NCI-H2227 (cell line): ENCODE measurements at regions not wholly inside any gene's neighbourhood (a gene's known extent, or its start where the extent isn't known, plus 50 kb on each side); places are given as distances from the start of the nearest gene placed in this dataset.
A peak's percentile ranks its signal among the peaks of the same experiment; 100 is the strongest.

Experiments used
- DNase-seq: peaks from one replicate; lab custom pipeline; 2025; ENCODE audit not compliant: unreplicated experiment; lab: John Stamatoyannopoulos, UW

DNA sequence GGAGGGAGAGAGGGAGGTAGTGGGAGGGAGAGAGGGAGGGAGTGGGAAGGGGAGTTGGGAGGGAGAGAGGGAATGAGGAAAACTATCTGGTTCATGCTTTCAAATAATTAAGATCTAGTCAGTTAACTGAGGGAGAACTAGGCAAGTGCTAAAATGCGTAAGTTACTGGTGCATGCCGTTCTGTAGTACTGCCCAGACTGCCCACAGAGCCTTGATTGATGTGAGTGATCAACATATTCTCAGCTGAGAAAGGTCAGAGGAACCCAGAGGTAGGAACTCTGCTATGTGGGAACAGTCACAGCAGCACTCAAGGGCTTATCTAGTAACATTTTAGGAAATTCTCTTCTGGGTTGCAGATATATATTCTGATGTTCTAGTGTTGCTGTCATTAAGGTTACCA is 149.8 kb upstream of the ROBO1 start:
- DNase-seq = no peak

DNA sequence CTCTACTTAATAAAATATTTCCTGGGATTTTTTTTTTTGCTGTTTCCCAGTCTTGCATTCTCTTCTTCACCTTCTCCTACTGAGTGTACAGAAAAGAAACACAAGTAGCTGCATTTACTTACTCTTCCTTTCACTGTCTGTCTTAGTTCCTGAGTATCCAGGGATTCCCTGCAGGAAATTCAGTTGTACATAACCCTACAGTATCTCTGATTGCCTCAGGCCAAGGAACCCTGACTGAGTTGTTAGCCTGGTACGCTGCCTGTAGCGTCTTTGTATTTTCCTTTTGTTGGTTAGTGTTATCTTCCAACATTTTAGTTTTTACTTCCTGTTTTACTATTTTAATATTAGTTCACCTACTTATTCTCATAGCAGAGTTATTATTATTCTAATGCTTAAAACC is 142.5 kb upstream of the ROBO1 start:
- DNase-seq = no peak

DNA sequence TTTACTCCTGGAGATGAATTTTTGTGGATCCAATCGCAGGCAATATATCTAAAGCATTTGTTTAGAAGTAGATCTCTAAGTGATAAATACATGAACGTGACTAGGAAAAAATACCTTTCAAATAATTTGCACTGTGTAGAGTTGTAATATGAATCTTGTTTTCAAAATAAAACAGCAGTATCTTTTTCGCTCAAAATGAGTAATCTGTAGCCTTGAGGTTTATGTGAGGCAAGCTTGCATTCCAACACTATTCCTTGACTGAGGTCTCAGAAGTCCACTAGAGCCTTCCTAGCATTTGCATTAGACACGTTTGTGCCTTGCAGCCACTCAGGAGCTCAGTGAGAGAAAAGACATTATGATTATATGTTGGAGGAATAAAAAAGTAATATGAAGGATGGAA is 138.3 kb upstream of the ROBO1 start:
- DNase-seq = no peak

DNA sequence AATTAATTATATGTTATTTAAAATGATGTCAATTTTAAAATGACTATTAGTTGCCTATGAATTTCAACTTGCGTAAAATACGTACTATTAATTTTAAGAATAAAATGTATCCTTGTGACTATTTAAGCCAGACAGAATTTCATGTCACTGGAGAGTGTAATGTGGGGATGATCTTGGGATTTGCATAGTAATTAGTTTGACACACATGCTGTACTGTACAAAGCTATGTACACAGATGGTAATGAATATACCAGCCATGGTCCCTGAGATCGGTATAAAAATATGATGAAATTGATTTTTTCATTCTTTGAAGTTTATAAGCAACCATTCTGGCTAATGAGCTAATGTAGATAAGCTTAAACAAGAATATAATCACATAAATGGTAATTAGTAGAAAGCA is 134.4 kb upstream of the ROBO1 start:
- DNase-seq = no peak

DNA sequence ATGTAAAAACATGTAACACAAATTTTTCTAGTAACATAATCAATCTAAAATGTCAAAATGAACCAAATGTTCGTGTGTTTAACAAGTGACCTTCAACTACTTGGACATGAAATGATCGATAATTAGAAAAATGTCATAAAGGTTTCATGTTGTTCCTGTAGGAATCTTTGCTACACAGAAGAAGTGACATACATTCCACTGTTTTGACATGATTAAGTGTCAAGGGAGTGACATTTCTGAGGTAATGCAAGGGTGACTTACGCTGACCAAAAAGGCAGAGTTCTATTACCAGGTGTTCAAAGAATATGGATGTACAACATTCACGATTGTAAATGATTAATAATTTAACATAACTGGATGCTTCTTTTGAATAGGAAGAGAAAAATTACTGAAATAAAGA is 131.1 kb upstream of the ROBO1 start:
- DNase-seq = no peak

DNA sequence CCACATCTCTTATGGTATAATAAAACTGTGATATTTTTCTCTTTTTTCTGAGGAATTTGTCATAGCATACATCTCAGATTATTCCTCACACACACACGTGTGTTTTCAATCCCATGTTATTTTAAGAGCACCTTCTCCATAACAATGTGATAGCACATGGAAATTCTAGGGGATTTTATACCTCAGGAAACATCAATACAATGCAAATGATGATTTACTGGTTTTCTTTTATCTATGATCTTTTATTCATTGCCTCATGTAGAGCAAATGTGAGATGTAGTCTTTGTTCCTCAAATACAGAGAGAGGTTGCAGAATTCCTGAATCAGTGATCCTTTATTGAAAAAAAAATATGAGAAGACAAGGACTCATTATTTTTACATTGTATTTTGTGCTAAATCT is 128.3 kb upstream of the ROBO1 start:
- no peak for DNase-seq

DNA sequence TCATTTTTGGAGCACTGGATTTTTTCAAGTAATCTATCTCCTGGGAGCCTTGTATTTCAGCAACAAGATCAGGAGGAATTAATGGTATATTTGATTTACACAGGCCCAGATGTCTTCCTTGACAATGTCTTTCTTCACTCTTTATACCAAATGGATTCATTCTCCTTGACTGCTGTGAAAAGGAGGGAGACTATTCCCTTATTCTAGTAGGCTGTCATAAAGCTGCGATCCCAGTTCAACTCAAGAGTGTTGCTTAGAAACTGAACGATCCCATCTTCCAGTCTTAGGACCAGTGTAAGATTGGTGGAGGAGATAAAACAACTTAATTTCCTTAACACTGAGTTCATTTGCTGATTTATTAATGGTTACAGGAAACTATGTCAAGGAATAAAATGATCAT is 119.4 kb upstream of the ROBO1 start:
- peak; percentile 3 for DNase-seq

DNA sequence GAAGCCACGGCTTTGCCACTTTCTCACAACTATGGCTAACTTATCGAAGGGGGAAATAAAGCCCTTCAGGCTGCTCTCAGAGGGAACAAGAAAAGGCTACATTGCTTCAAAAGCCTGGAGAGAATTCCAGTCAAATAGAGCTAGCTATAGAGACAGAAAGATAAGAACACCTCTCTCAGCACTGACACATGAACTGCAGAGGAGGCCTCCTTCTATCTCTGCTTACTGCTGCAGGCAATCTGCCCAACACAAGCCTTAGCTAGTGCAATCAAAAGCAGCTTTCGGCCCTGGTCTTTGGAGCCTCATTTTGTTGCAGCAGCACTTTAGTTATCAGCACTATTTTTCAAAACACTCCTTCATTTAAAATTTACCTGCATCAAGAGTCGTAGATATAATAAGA is 118.4 kb upstream of the ROBO1 start:
- peak; percentile 21 for DNase-seq

DNA sequence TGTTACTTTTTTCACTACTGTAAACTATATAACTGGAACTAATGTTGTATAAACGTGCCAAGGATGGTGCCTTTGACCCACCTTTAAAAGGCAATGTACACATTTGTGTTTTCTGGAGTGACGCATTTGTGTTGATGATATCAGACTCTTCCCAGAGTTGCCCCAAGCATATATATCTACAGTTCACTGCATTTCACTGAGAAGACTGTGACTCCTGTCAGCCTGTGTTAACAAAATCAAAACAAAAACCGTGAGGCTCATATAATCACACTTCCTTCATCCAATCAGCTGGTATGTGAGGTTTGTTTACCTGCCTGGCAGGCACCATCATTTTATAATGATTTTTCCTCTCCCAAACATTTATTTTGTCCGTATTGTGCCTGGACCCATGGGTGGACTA is 117.6 kb upstream of the ROBO1 start:
- DNase-seq = no peak

DNA sequence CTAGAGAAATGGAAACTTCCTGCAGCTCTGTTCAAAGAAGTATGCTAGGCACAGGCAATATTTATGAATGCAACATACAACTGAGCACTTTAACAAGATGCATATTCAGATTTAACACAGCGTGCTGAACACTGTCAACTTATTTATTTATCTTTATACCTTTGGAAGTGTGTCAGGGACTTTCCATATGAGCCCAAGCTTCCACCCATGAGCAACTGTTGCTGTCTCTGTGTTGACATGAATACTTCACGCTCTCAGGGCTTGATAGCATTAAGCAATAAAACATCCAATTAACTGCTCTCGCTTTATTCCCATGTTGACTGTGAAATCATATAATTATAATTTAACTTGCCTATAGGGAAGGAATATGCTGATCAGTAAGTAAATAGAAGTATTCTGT is 116.6 kb upstream of the ROBO1 start:
- no peak for DNase-seq

DNA sequence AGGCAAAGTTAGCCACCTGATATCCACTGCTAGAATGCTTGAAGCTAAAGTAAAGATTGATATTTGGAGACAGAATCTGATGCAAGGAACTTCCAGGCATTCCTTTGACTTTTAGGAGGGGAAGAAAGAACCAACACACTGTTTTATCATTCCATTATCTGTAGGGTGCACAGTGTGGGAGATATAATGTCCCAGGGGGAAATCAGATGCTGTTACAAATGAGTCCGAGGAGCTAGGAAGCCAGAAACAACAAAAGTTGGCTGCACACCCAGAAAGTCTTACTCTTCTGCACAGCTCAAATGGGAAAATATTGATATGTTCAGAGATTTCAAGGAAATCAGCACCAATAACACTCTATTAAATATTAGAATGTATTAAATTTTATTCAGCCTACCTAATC is 113.6 kb upstream of the ROBO1 start:
- DNase-seq = no peak

DNA sequence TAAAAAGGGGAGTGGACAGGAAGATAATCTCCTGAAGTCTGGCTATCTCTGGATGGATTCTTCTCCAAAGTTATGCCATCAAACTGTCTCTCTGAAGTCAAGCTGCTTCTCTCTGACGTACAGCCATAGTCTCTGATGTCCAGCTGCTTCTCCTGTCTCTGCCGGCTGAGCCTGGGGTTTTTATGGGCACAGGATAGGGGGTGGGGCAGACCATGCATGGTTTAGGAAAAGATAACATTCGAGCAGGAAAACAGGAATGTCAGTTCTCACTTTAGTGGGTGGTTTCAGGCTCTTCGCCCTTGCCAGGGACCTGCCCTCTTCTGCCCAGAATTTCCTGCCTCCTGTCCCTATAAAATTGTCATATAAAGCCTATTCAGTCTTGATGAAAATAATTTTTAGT is 110.9 kb upstream of the ROBO1 start:
- no peak for DNase-seq

DNA sequence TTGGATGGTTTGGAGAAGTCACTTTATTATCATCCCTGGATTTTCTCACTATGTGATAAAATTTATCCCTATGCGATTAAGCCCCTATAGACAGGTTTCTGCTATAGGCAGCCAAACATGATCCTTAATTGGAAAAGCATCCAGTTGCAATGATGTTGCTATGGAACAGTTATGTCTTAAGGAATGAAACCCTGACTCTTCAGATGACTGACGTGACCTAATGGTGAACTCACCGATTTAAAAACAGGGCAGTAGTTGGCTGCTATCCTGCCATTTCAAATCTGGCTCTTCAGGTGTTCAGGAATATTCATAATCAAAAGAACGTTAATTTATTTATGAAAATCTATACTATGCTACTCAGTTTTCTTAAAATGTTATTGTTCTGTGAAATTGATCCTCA is 106.8 kb upstream of the ROBO1 start:
- DNase-seq = no peak

DNA sequence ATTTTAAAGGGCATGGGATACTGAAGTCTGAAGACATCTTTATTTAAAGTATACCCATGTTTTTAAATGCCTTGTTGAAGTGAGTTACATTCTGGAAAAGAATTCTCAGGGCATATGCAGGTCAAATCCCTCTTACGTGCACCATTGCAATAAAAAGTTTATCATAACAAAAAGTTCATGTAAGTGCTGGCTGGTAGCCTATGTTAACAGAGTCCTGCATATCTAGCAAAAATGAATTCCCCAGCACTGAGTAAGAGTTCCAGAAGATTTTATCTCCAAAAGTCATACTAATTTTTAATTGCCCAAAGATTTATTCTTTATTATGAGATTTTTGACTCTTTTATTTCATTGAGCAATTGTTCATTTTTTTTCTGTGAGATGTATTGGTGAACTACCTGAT is 104.7 kb upstream of the ROBO1 start:
- DNase-seq = no peak

DNA sequence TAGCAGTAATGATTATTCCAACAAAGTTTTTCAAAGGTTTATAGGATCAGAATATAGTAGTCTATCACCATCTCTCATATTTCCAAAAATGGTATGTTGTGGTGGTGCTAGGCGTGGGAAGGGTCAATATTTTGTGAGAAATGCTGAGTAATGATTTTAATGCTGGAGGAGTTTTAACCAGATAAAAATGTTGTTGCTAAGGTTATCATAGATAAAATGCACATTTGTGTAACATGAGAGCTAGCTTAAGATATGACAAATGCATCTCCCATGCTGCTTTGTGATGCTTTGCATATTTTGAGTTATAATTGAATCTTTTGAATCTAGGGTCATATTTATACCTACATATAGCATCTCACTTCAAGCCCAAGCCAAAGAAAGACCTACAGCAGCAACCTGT is 103.9 kb upstream of the ROBO1 start:
- DNase-seq = no peak

DNA sequence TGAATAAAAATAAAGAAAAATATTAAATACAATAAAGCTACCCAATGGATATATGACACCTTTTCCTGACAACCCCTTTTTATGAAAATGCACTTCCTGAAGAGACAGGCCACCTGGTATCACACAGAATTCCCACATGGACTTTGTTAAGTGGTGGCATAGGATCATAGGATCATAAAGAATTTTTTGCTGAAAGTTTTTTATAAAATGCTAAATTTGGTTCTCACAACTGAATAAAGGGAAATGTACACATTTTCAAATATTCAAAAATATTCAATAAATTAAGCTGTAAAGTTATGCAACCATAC is 102.5 kb upstream of the ROBO1 start:
- DNase-seq = no peak

DNA sequence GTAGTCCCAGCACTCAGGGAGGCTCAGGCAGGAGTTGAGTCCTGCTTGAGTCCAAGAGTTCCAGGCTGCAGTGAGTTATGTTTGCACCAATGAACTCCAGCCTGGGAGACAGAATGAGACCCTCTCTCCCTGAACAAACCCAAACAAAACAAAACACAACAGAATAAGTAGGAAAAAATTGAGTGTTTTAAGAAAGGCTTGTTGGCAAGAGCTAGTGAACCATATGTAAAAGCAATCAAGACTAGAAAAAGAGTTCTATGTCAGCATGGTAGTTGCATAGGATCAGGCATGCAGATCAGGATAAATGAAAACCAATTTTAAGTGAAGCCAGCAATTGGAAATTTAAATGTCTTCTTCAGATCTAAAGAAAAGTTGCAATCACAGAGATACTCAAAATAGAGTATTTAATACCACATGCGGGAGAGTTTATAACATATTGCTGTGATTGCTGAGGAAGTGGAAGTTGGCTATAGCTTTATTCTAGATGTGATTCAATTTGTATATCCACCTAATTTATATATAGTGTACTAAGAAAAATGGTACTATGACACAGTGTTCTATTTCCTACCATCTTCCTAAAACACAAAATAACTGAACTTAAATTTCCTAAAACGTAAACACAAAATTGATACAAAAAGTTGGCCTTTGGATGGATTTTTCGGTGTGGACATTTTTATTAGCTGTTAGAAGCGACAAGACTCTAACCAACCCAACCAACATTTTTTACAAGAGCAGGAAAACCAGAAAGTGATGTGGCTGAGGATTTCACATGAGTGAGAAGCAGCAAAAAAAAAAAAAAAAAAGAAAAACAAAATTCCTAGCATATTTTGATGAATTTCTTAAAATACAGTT is 101.9 kb upstream of the ROBO1 start:
- no peak for DNase-seq

DNA sequence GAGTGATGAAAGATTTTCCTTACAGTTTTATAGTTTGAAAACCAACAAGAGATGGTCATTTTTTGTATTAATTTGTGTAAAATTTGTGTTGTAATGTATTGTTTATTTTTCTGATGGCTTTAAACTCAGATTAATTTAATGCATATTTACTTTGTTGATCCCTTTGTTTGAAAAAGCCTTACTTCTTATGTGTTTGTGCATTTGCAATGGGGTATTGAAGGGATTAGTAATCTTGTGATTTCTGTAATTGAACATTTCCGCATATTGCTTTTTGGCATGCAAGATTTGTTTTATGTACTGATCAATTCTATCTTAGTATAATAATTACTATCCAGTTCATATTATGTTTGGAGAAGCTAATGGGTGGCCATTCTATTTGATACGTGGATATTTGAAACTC is 98.4 kb upstream of the ROBO1 start:
- no peak for DNase-seq

DNA sequence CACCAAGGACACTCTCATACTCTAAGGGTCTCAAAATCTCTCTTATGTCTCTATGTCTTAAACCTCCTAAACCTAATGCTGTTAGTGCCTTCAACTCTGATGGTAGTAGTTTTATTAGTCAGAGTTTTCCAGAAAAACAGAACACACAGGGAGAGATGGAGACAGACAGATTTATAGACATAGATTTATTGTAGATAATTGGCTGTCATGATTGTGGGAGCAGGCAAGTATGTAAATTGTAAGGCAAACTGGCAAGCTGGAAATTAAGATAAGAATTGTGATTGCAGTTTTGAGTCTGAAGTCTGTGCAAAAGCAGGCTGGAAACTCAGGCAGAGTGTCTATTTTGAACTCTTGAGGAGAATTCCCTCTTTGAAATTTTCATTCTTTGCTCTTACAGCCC is 96.3 kb upstream of the ROBO1 start:
- no peak for DNase-seq

DNA sequence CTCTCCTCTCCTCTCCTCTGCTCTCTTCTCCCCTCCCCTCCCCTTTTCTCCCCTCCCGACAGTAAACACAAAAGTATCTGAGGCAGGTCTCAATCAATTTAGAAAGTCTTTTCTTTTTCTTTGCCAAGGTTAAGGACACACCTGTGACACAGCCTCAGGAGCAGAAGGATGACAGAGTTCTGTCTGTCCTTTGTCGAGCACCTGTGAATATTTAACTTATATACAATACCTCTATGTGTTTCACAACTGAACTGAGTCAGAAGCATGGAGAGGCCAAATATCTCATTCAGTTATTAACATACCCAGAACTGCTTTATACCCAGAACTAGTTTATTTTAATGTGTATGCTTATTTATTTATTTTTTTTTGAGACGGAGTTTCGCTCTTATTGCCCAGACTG is 81.1 kb upstream of the ROBO1 start:
- DNase-seq = no peak

DNA sequence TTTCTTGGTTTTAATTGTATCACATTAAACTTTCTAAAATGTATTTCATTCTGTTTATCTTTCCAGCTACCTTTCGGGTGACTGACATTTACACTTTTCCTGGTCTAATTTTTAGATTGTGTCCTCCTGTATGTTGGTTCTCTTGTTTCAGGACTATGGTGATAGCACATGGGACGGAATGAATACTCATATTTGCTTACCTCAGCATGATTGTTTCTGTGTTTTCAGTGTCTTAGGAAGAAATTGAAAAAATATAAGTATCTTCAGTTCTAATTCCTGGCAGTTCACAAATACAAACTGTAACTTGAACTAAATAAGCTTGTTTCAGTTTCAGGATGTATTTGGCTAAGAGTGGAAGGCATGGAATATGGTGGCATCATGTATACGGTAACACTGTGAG is 80.1 kb upstream of the ROBO1 start:
- no peak for DNase-seq

DNA sequence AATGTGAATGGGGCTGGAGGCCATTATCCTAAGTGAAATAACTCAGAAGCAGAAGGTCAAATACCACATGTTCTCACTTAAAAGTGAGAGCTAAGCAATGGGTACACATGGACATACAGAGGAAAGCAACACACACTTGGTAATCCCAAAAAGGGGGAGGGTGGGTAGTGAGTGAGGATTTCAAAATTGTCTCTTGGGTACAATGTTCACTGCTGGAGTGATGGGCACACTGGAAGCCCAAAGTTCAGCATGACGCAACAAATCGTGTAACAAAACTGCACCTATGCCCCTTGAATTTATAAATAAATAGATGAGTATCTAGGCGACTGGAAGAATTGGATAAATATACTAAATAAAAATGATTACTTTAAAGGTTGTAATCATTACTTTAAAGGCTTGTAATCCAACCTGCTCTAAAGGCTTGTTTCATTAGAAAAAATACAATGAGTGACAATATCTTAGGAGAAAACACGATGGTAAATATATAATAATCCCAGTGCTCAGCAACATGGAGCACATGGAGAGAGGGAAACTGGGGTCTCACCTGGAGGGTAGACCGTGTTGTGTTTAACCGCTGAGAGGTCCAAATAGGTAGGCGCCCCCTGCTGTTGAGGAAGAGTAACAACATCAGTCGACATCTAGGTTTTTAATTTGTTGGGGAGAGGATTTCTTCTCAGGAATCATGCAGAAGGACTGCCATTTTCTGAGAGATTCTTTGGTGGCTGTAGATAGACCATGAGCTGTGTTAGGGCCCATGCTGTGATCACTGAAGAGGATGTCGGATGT is 78.5 kb upstream of the ROBO1 start:
- no peak for DNase-seq

DNA sequence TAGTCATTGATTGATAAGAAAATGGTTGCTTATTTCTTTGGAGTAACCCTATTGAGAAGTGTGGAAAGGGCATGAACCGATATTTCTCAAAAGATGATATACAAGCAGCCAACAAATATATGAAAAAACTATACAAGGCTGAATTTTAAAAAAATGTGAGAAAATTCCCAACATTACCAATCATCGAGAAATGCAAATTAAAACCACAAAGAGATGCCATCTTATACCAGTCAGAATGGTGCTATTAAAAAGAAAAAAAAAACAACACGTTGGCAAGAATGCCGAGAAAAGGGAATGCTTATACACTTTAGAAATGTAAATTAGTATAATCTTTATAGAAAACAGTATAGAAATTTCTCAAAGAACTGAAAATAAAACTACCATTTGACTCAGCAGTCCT is 77.7 kb upstream of the ROBO1 start:
- DNase-seq = no peak
